Kidney (tissue), 13 donors: ENCODE measurements at regions not wholly inside any gene's neighbourhood (a gene's known extent, or its start where the extent isn't known, plus 50 kb on each side); places are given as distances from the start of the nearest gene placed in this dataset.
"Not testable (repeated sequence)": the region's sequence is repeated elsewhere in the genome, so short reads cannot be mapped to it uniquely, and the experiment has no call there.

ENCODE experiments used
- DNase-seq, 5 donors: peaks; one replicate each; pipeline ENCODE4 v3.0.0-alpha.2; 2013 to 2020
- FAIRE-seq: peaks from 2 replicates; lab custom pipeline; 2012; peaks lifted over from hg19 to GRCh38; lab: Jason Lieb, UNC
- H3K27ac ChIP-seq, 2 donors: one replicate each; pipeline ENCODE4 v1.7.0; 2013; ENCODE audit warnings: low read depth in 2 of 2, low read length in 2 of 2, inconsistent platforms in 1 of 2
- H3K27me3 ChIP-seq: one replicate; pipeline ENCODE4 v1.7.1; 2013; ENCODE audit warnings: low read length, inconsistent platforms; ENCODE audit not compliant: control insufficient read depth, insufficient read depth
- H3K36me3 ChIP-seq, 3 donors: one replicate each; pipeline versions ENCODE4 v1.7.0 to v1.7.1; 2013; ENCODE audit warnings: low read length in 3 of 3, control low read depth in 1 of 3, inconsistent platforms in 1 of 3; ENCODE audit not compliant: insufficient read depth in 3 of 3, control insufficient read depth in 2 of 3
- H3K4me1 ChIP-seq, 3 donors: one replicate each; pipeline versions ENCODE4 v1.7.0 to v1.7.1; 2013; ENCODE audit warnings: low read length in 3 of 3, inconsistent platforms in 1 of 3, low read depth in 1 of 3; ENCODE audit not compliant: control insufficient read depth in 2 of 3, insufficient read depth in 2 of 3
- H3K4me3 ChIP-seq, 3 donors: one replicate each; pipeline versions ENCODE4 v1.7.0 to v1.8.1; 2013; ENCODE audit warnings: low read length in 3 of 3, control low read depth in 1 of 3, inconsistent platforms in 1 of 3
- H3K9ac ChIP-seq, 3 donors: one replicate each; pipeline versions ENCODE4 v1.7.0 to v1.7.1; 2013; ENCODE audit warnings: low read length in 3 of 3, control low read depth in 1 of 3, inconsistent platforms in 1 of 3
- H3K9me3 ChIP-seq, 3 donors: one replicate each; pipeline versions ENCODE4 v1.7.0 to v1.7.1; 2013; ENCODE audit warnings: low read length in 3 of 3, control low read depth in 1 of 3, inconsistent platforms in 1 of 3; ENCODE audit not compliant: control insufficient read depth in 2 of 3, insufficient read depth in 1 of 3
- intact Hi-C: fragments of 100-400 bp; cut with DNase I; formaldehyde crosslinking; loops from one replicate; pipeline ENCODE4 v1.11.1; 2022
- TF ChIP-seq, protein P1 (sequence below): IDR thresholded peaks from 3 replicates; pipeline ENCODE4 v1.5.1; 2012; ENCODE audit warnings: mild to moderate bottlenecking, moderate library complexity, borderline replicate concordance; ENCODE audit not compliant: insufficient read depth; ENCODE audit errors: extremely low read depth
- donor health status: control.
- donor health status: control.
- donor health status: control.
- donor health status: control.
- donor health status: control.
- donor health status: DM: yes; HTN: yes; CAD: no.
- donor health status: Normal renal cell carcinoma (clear cell type).

- H3K4me1 ChIP-seq = no peaks in the 10 kb centered on the region
- H3K4me3 ChIP-seq = no peak overlapping the region
- DNase-seq (peak in 2 of 5 donors; percentile 26 to 46), FAIRE-seq (no peak)
- no peak overlapping the region for H3K27ac ChIP-seq
- intact Hi-C loops = no loop called here
- H3K36me3 ChIP-seq = no peaks in the 10 kb centered on the region
- TF ChIP-seq, protein P1, sequence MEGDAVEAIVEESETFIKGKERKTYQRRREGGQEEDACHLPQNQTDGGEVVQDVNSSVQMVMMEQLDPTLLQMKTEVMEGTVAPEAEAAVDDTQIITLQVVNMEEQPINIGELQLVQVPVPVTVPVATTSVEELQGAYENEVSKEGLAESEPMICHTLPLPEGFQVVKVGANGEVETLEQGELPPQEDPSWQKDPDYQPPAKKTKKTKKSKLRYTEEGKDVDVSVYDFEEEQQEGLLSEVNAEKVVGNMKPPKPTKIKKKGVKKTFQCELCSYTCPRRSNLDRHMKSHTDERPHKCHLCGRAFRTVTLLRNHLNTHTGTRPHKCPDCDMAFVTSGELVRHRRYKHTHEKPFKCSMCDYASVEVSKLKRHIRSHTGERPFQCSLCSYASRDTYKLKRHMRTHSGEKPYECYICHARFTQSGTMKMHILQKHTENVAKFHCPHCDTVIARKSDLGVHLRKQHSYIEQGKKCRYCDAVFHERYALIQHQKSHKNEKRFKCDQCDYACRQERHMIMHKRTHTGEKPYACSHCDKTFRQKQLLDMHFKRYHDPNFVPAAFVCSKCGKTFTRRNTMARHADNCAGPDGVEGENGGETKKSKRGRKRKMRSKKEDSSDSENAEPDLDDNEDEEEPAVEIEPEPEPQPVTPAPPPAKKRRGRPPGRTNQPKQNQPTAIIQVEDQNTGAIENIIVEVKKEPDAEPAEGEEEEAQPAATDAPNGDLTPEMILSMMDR = peak; percentile 61
- no peaks in the 10 kb centered on the region for H3K27me3 ChIP-seq
- H3K9ac ChIP-seq = no peak overlapping the region
- H3K9me3 ChIP-seq = no peaks in the 10 kb centered on the region
Observed at GRCh38 chr1:78333502-78333901, 157.3 kb upstream of the PTGFR start.

DNA sequence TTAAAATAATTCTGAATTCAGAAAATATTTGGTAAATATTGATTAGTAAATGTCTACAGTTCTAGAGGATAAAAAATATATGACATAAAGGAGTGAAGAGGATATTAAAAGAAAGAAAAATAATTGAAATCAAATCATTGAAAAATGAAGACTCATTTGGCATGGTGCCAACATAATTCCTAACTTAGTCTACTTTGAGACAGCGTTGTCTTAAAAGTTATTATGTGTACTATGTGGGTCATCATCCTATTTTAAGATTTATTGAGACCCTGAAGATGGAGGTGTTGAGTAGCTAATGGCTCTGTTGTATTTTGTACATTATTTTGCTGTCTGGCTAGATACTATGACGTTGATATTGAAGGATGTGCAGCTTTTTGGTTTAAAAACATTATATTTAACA, 156.7 kb upstream of the PTGFR start:
- intact Hi-C loops = no loop called here

DNA sequence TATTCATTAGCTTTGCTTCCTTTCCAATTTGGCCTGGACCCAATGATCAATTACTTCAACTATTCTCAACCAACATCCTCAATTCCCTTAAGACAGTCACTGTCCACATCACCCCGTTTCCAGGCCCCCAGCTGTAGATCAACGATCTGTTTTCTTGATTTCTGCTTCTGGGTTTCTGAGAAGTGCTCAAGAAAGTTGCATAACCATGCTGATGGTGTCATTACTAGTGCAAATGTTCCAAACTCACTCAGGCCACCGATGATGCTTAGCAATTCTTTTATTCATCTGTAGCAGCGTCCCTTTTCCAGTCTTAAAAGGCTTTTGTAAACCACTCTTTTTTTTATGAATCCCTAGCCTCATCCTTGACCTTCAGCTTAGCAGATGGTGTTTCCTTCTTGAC, 155.8 kb upstream of the PTGFR start:
- no peak for DNase-seq
- no peaks in the 10 kb centered on the region for H3K27me3 ChIP-seq
- H3K4me3 ChIP-seq = no peak overlapping the region
- no peaks in the 10 kb centered on the region for H3K4me1 ChIP-seq
- no peaks in the 10 kb centered on the region for H3K36me3 ChIP-seq
- intact Hi-C loops = no loop called here
- FAIRE-seq = no peak
- H3K9ac ChIP-seq = no peak overlapping the region
- no peak overlapping the region for H3K27ac ChIP-seq
- TF ChIP-seq, protein P1 = no peak
- H3K9me3 ChIP-seq = no peaks in the 10 kb centered on the region

More for the DNA sequence above, 156.7 kb upstream of the PTGFR start:
- Histone ChIP-seq H3K4me3 (no peak overlapping the region), H3K27me3 (no peaks in the 10 kb centered on the region), H3K9ac (no peak overlapping the region), H3K36me3 (no peaks in the 10 kb centered on the region), H3K4me1 (no peaks in the 10 kb centered on the region), H3K27ac (no peak overlapping the region), H3K9me3 (no peaks in the 10 kb centered on the region)
- FAIRE-seq (no peak), DNase-seq (no peak)
- TF ChIP-seq, protein P1 = no peak

- FAIRE-seq, intact Hi-C loops: not testable (repeated sequence)
Observed at GRCh38 chr1:78336751-78337150, 154.0 kb upstream of the PTGFR start.

More at GRCh38 chr1:78336751-78337150, 154.0 kb upstream of the PTGFR start:
- not testable (repeated sequence) for H3K9ac ChIP-seq, H3K36me3 ChIP-seq, H3K27ac ChIP-seq, H3K4me3 ChIP-seq, H3K4me1 ChIP-seq, DNase-seq, H3K9me3 ChIP-seq, H3K27me3 ChIP-seq
